Upper lobe of left lung (tissue), 6 donors: ENCODE measurements at regions not wholly inside any gene's neighbourhood (a gene's known extent, or its start where the extent isn't known, plus 50 kb on each side); places are given as distances from the start of the nearest gene placed in this dataset.

Source experiments
- ATAC-seq, 2 donors: fragments of 200-7000 bp; cut with Tn5 transposase; one replicate each; pipeline ENCODE4 v1.9.1; 2022; ENCODE audit warnings: mild to moderate bottlenecking in 2 of 2, moderate library complexity in 2 of 2; ENCODE audit not compliant: low FRiP score in 2 of 2
- DNase-seq, 2 donors: peaks; one replicate each; pipeline ENCODE4 v3.0.0-alpha.2; 2019 to 2020
- H3K27ac ChIP-seq, 4 donors: fragments of 200-600 bp; sonication (generic); one replicate each; pipeline ENCODE4 v1.5.1; 2016 to 2019
- H3K27me3 ChIP-seq, 4 donors: fragments of 200-600 bp; sonication (generic); one replicate each; pipeline ENCODE4 v1.5.1; 2017 to 2019
- H3K36me3 ChIP-seq, 4 donors: fragments of 200-600 bp; sonication (generic); one replicate each; pipeline ENCODE4 v1.5.1; 2016 to 2019
- H3K4me1 ChIP-seq, 4 donors: fragments of 200-600 bp; sonication (generic); one replicate each; pipeline ENCODE4 v1.5.1; 2018 to 2019
- H3K4me3 ChIP-seq, 4 donors: fragments of 200-600 bp; sonication (generic); one replicate each; pipeline ENCODE4 v1.5.1; 2017 to 2019; ENCODE audit warnings: mild to moderate bottlenecking in 2 of 4, moderate library complexity in 1 of 4
- H3K9me3 ChIP-seq, 4 donors: fragments of 200-600 bp; sonication (generic); one replicate each; pipeline ENCODE4 v1.5.1; 2018 to 2019
- EP300 ChIP-seq, 4 donors: sonication (generic); formaldehyde crosslinking; IDR thresholded peaks; one replicate each; pipeline ENCODE4 v1.5.1; 2017; ENCODE audit warnings: antibody characterized with exemption in 4 of 4, control low read depth in 2 of 4
- POLR2A ChIP-seq, 4 donors: fragments of 450-650 bp; IDR thresholded peaks; one replicate each; pipeline ENCODE4 v1.5.1; 2016 to 2017; ENCODE audit warnings: antibody characterized with exemption in 4 of 4, mild to moderate bottlenecking in 2 of 4
- POLR2AphosphoS5 ChIP-seq, 2 donors: sonication (generic); formaldehyde crosslinking; IDR thresholded peaks; one replicate each; pipeline ENCODE4 v1.5.1; 2017; ENCODE audit warnings: antibody characterized with exemption in 2 of 2
- WGBS, 2 donors: methylation state at CpG; one replicate each; pipeline ENCODE4 v1.1.5; 2017 to 2018; 5-methylcytosine and 5-hydroxymethylcytosine counted together
- TF ChIP-seq, protein P1 (sequence below), 6 experiments: fragments of 450-650 bp in 4 of 6; fragments of 200-600 bp in 2 of 6; sonication (generic) in 2 of 6; IDR thresholded peaks; one replicate each; pipeline ENCODE4 v1.5.1; 2016 to 2019; ENCODE audit warnings: antibody characterized with exemption in 6 of 6
- donor health status: DM: no; HTN: no; CAD: no; lungs with moderate emphysema.
- donor health status: DM: no; HTN: yes; CAD: no; lungs with severe emphysema.

DNA sequence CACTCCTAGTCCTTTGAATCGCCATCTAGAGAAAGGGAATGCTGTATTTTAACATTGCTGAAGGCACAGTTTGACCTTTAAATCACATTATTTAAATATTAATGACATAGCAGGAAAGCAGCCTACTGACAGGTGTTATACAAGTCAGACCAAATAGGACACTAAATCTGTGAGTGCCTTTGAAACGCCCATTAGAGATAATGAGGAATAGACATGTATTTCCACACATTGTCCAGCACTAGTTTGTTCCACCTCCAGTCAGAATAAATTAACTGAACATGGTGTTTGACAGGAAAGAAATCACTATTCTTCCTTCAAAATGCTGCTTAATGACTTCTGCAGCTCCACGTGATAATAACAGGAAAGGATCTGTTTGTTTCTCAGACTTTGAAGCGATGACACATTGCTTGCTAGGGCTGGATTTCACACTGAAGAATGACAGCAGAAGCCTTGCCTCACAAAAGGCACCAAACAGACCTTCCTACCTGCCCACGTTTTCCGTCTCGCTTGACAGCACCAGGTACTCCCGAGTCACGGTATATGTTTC is 90.5 kb upstream of the DDX18 start:
- H3K9me3 ChIP-seq: no peaks in the 10 kb centered on the region
- WGBS, 2 donors: 63 to 71% methylated on average over 9 of the region's 9 CpGs
- no peak for DNase-seq
- H3K27ac ChIP-seq: no peak overlapping the region
- no peak overlapping the region for H3K4me3 ChIP-seq
- H3K27me3 ChIP-seq: no peaks in the 10 kb centered on the region
- ATAC-seq: no peak
- TF ChIP-seq, protein P1, sequence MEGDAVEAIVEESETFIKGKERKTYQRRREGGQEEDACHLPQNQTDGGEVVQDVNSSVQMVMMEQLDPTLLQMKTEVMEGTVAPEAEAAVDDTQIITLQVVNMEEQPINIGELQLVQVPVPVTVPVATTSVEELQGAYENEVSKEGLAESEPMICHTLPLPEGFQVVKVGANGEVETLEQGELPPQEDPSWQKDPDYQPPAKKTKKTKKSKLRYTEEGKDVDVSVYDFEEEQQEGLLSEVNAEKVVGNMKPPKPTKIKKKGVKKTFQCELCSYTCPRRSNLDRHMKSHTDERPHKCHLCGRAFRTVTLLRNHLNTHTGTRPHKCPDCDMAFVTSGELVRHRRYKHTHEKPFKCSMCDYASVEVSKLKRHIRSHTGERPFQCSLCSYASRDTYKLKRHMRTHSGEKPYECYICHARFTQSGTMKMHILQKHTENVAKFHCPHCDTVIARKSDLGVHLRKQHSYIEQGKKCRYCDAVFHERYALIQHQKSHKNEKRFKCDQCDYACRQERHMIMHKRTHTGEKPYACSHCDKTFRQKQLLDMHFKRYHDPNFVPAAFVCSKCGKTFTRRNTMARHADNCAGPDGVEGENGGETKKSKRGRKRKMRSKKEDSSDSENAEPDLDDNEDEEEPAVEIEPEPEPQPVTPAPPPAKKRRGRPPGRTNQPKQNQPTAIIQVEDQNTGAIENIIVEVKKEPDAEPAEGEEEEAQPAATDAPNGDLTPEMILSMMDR (IDR thresholded peaks at IDR 0.05): no peak
- TF ChIP-seq POLR2A (IDR thresholded peaks at IDR 0.05) (no peak), POLR2AphosphoS5 (IDR thresholded peaks at IDR 0.05) (no peak), EP300 (IDR thresholded peaks at IDR 0.05) (no peak)
- no peaks in the 10 kb centered on the region for H3K36me3 ChIP-seq
- H3K4me1 ChIP-seq: no peaks in the 10 kb centered on the region

- 64 to 69% methylated on average over 5 of the region's 5 CpGs for WGBS, 2 donors
- Histone ChIP-seq H3K27me3 (no peaks in the 10 kb centered on the region), H3K27ac (no peak overlapping the region), H3K4me3 (no peak overlapping the region), H3K4me1 (no peaks in the 10 kb centered on the region), H3K36me3 (no peaks in the 10 kb centered on the region), H3K9me3 (no peaks in the 10 kb centered on the region)
- ATAC-seq (no peak), DNase-seq (no peak)
- TF ChIP-seq POLR2A (IDR thresholded peaks at IDR 0.05): no peak
- no peak for TF ChIP-seq POLR2AphosphoS5 (IDR thresholded peaks at IDR 0.05)
- TF ChIP-seq EP300 (IDR thresholded peaks at IDR 0.05): no peak
- TF ChIP-seq, protein P1 (IDR thresholded peaks at IDR 0.05): no peak
These were observed 87.7 kb upstream of the DDX18 start for GRCh38 chr2:117726747-117727146.

GRCh38 chr2:117737846-117738245 is 76.6 kb upstream of the DDX18 start:
- TF ChIP-seq EP300 (IDR thresholded peaks at IDR 0.05) (no peak), POLR2A (IDR thresholded peaks at IDR 0.05) (no peak), POLR2AphosphoS5 (IDR thresholded peaks at IDR 0.05) (no peak)
- TF ChIP-seq, protein P1 (IDR thresholded peaks at IDR 0.05): no peak
- DNase-seq (no peak), ATAC-seq (no peak)

DNA sequence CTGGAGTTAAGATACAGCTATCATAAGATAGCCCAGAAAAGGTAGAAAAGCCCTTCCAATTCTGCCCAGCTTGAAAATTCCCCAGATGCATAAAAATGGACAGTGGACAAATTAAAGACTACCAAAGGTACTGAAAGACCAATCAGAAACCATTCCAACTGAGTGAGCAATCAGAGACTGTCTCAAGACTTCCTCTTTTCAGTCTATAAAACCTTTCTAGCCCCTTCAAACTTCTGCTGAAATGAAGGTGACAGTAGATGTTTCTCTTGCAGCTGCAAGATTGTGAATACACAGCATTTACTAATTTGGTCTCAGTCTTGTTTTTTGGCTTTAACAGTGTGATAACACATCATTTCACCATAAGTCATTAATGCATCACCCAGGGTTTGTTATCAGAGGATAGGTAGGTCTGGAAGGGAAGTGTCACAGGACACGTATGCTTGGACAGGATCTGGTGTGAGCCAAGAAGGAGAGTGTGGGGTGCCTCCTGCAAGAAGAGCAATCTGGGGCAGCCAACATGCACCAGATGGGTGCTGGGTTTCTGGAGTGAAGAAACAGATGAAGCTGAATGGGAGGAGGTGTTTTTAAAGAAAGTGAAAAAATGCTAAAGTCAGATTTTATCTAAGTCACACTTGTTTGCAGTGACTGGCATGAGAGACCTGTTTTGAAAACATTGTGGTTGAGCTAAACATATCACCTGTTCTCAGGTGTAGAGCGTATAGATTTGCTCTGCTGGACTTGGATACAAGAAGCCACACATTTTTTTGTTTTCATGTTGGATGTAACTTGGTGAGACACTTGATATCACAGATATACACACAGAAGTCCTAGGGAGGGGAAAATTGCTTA is 75.3 kb upstream of the DDX18 start:
- no peak for ATAC-seq
- WGBS, 2 donors: 74 to 80% methylated on average over 2 of the region's 2 CpGs
- TF ChIP-seq POLR2AphosphoS5 (IDR thresholded peaks at IDR 0.05) (no peak), POLR2A (IDR thresholded peaks at IDR 0.05) (no peak), EP300 (IDR thresholded peaks at IDR 0.05) (no peak)

More at GRCh38 chr2:117737846-117738245, 76.6 kb upstream of the DDX18 start:
- Histone ChIP-seq H3K27ac (no peak overlapping the region), H3K9me3 (no peaks in the 10 kb centered on the region), H3K4me1 (no peaks in the 10 kb centered on the region), H3K27me3 (no peaks in the 10 kb centered on the region), H3K36me3 (no peaks in the 10 kb centered on the region), H3K4me3 (no peak overlapping the region)

GRCh38 chr2:117745537-117745936 is 69.0 kb upstream of the DDX18 start:
- no peaks in the 10 kb centered on the region for H3K36me3 ChIP-seq
- TF ChIP-seq POLR2A (IDR thresholded peaks at IDR 0.05) (no peak), EP300 (IDR thresholded peaks at IDR 0.05) (no peak), POLR2AphosphoS5 (IDR thresholded peaks at IDR 0.05) (no peak)
- TF ChIP-seq, protein P1 (IDR thresholded peaks at IDR 0.05): no peak
- no peaks in the 10 kb centered on the region for H3K4me1 ChIP-seq
- H3K27me3 ChIP-seq: no peaks in the 10 kb centered on the region
- no peak for DNase-seq
- no peak overlapping the region for H3K4me3 ChIP-seq
- no peaks in the 10 kb centered on the region for H3K9me3 ChIP-seq
- no peak for ATAC-seq
- WGBS, 2 donors: 54 to 63% methylated on average over 5 of the region's 5 CpGs
- no peak overlapping the region for H3K27ac ChIP-seq

More for the DNA sequence above, 75.3 kb upstream of the DDX18 start:
- no peaks in the 10 kb centered on the region for H3K4me1 ChIP-seq
- H3K27ac ChIP-seq: no peak overlapping the region
- H3K9me3 ChIP-seq: no peaks in the 10 kb centered on the region
- DNase-seq: no peak
- H3K4me3 ChIP-seq: no peak overlapping the region
- H3K27me3 ChIP-seq: no peaks in the 10 kb centered on the region
- H3K36me3 ChIP-seq: no peaks in the 10 kb centered on the region
